GM18873 (cell line): ENCODE measurements at regions not wholly inside any gene's neighbourhood (a gene's known extent, or its start where the extent isn't known, plus 50 kb on each side); places are given as distances from the start of the nearest gene placed in this dataset.
"Not testable (repeated sequence)": the region's sequence is repeated elsewhere in the genome, so short reads cannot be mapped to it uniquely, and the experiment has no call there.

Source experiments
- ATAC-seq: cut with Tn5 transposase; IDR thresholded peaks from one replicate; pipeline ENCODE4 v1.9.1; 2021; ENCODE audit warnings: mild to moderate bottlenecking, moderate library complexity, moderate number of reproducible peaks; ENCODE audit not compliant: unreplicated experiment, low FRiP score

DNA sequence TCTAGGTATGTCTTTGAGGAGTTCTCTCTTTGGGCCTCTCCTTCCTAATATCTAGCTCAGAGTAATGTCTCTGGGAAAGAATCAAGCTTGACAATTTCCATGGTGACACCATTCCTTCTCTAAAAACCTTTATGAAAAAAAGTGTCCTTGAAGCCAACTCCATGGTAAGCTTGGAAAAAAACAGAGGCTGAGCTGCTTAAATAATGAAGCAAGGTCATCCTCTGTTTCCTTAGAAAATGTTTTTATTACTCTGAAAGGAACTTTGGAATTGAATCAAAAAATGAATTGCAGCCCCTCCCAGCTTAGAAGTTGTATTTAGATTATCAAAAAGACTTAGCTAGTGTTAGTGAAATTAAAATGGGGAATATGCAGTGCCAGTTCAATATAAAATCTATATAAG, 166.1 kb upstream of the KITLG start:
- ATAC-seq: no peak

DNA sequence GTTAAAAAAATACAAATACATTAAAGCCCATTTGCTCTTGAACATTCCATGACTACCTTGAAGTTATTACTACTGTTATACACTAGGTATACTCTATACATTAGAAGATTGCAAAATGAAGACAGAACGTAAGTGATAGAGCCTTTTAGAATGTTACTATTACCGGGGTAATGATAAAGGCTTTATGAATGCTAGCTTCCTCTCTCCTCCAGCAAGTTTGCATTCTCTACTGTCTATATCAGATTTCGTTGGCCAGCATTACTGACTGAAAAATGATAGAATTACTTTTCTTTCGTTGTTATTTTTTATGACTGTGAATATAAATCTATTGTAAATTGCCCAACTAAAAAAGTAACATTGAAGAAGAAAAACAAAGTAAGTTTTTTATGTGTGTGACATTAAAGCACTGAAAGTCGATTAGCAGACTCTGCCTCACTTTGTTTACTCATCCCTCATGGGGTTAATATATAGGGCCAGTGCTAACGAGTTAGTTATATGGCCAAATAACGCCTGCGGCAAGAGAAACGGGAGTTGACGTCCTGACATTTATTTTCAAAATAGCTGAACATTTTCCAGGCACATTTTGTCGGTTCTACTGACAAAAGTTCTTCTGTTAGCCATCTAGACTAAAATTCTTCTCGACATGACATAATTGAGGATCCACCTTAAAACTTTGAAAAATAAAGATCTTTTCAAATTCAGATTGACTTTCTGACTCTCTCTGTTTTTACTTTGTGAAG, 163.8 kb upstream of the KITLG start:
- ATAC-seq: no peak

DNA sequence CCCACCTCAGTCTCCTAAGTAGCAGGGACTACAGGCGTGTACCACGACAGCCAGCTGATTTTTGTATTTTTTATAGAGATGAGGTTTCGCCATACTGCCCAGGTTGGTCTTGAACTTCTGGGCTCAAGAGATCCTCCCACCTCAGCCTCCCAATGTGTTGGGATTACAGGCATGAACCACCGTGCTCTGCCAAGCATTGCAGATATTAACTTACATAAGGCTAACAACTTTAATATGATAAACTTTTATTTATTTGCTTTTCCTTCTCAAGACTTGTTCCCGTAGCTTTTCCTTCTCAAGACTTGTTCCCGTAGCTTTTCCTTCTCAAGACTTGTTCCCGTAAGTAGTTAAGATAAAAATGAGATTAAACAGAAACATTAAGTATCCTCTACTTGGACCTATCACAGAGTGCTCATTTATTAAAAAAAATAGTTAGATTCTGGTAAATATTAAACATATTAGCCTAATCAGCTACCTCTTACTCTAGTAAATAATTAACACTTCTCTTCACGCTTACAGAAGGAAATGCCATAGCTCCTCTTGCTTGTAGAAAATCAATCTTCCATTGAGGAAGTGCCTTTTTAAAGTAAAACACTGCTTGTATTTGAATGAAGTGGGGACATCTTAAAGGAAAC, 157.7 kb upstream of the KITLG start:
- no peak for ATAC-seq

DNA sequence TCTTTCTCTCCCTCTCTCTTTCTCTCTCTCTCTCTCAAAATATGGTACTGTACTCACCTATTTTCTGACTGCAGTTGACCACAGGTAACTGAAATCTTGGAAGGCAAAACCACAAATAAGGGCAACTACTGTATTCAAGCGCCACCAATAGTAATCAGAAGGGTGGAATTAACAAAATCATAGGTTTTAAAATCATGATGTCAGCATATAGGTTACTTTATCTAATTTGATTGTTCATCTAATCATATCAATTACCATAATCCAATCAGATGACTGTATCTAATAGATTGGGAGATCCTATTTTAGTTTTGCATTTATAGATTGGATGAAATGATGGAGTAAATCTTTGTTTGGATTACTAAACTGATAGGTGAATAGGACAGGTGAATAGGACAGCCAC, 155.8 kb upstream of the KITLG start:
- ATAC-seq: no peak

DNA sequence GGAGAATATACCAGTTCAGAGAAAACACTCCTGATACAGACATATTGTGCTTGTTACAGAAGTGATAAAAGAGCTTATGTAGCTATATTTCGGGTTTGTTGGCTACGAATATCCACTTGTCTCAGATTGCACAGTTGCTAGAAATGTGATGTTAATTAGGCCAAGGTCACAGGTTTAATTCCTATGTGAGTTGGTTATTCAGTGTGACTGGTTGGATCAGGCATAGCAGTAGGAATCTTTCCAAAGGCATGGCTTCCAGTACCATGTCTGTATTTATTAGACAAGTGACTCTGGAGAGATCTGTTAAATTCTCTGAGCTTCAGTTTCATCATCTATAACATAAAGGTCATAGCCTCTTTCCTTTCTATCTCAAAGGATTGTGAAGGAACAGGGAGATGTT, 152.7 kb upstream of the KITLG start:
- ATAC-seq: no peak

DNA sequence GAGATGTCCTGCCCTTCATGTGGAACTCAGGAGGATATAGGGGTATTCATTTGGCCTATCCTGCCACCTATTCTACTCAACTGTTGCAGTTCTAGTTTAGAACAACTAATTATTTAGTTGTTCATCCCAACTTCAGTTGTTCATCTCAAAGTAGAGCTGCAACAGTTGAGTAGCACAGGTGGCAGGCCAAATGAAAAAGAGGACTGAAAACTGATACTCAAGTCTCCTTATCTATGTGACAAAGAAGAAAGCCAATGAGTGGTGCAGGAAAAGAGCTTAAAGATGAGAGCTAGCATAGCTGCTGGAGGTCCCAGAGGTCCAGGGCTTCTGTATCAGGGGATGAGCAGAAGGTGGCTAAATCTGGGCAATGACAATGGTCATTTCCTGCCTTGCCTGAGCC, 148.9 kb upstream of the KITLG start:
- no peak for ATAC-seq

DNA sequence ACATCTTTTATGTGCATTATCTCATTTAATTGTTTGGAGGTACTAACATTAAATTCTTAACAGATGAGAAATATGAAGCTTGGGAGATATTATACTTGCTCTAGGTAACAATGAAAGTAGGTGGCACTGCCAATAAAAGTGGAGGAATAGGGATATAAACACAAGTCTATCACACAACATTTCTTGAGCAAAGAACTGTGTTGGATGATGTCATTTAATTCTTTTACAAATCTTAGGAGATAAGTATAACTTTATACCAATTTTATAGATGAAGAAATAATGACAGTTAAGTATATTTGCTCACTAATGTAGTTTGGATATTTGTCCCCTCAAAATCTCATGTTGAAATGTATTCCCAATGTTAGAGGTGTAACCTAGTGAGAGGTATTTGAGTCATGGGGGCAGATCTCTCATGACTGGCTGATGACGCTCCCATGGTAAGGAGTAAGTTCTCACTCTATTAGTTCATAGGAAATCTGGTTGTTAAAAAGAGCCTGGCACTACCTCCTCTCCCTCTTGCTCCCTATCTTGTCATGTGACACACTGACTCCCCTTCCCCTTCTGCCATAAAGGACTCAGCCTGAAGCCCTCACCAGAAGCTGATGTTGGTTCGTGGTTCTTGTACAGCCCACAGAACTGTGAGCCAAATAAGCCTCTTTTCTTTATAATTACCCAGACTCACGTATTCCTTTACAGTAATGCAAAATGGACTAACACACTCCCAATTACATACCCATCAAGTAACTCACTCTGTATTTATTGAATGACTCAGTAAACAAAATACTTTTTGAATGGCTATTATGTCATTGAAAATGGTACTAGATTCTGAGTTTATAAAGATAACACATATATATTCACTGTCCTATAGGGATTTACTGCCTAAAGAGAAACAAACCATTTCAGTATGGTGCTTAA, 146.8 kb upstream of the KITLG start:
- ATAC-seq: no peak

DNA sequence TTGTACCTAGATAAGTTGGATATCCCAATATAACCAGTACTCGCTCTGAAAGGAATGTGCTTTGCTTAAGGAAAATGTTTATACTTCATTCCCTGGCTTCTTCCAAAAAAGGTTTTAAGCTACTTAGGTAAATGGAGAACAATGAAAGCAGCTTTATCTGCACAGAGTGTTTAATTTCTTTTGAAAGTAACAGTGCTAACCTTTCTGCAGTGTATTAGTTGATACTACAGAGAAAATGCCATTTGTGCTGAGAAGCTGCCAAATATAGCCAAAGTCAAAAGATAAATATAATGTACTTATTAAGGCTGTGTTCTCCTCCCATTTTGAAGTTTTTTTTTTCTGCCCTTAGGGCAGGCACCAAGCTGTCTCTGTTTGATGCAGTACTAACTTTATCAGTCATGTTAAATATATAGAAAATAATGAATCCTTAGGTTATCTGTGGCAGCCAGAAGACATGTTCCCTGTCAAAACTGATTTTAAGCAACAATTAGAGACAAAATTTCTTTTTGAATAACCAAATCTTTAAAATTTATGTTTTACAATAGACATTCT, 145.4 kb upstream of the KITLG start:
- ATAC-seq: no peak

DNA sequence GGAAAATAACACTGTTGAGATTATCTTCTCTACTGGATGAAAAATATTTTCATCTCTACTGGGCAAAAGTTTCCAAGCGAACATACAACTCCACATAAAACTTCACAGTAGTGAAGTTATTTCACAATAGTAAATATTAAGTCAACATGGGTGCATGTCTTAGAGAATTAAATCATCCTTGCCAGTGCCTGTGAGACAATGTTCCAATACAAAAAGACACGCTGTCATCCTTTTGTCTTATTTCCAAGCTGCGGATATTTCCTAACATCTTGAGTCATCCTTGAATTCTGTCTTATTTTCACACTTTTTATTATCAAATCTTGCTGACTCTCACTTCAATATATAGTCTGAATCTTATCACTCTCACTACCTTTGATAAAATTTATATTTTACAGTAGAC, 142.9 kb upstream of the KITLG start:
- ATAC-seq: no peak

DNA sequence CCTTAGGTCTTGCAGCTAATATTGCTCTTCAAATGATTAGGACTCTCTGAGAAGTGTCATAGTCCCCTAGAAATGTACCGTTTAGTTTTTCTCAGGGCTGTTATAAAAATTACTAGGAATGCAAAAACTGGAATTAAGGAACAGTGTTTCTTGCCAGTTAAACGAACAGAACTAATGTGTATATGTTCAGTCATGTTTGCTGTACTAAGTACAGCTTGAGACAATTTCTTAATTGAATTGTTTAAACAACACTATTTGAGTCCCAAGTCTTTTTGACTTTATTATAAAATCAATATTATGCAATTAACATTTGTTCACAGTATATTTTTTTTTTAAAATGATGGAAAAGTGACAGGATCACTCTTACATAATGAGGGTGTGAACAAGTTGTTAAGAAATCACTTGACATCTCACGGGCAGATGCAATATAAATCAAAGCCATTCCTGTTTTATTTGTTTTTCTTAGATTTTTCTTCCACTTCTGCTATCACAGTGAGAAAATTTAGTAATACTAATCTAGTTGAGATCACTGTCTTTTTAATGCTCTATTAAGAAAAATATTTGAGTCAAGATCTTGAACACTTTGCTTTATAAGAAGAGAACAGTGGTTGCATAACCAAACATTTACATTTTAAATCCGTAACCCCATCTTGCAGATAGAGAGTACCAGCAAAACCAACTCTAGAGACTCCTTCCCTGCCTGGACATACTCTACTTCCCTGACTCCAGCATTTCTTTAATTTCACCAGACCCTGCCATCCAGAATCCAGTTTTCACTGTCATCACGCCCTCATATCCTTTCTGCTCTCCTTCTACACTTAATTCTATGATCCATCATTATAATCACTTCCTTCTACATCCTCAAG, 140.7 kb upstream of the KITLG start:
- ATAC-seq: no peak

DNA sequence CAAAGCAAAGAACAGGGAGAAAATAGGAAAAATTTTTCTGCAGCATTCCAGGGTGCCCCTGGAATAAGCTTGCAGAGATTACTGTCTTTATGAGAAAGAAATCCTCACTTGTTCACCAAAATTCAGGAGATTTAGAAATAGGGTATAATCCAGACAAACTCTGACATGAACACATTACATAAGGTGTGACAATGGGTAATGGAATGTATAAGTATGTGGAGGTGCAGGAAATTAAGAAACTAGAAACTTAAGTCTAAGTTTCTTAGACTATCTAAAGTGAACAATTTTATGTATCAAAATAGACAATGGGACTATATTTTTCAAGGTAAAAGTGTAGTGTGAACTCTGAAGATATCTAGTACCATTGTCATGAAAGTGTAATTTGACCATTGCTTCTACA, 140.0 kb upstream of the KITLG start:
- no peak for ATAC-seq

DNA sequence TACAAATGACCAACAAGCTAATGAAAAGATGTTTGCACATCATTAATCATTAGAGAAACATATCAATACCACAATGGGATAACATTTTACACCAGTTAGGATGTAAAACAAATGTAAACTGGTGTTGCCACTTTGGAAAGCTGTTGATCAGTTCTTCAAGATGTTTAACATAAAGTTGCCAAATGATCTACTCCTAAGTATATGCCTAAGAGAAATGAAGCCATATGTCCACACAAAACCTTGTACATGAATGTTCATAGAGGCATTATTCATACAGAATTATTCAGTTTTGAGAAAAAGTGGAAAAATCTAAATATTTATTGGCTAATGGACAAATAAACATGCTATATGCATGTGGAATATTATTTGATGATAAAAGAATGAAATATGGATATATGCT, 136.9 kb upstream of the KITLG start:
- ATAC-seq: no peak

DNA sequence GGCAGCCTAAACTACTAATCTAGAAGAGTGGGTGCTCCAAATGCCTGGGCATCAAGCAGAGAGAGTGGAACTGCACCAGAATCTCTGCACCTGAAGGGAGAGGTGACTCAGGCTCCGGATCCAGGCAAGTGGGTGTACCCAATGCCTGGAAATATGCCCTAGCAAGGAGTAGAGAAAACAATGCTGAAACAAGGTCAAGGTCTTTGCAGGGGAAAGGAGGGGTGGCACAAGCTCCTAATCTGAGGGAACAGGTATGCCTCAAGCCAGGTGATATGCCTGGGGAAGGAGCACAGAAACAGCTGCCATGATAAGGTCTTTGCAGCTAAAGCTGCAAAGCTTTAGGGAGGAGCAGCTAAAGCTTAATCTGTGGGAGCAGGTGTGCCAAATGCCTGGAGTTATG, 136.0 kb upstream of the KITLG start:
- no peak for ATAC-seq

DNA sequence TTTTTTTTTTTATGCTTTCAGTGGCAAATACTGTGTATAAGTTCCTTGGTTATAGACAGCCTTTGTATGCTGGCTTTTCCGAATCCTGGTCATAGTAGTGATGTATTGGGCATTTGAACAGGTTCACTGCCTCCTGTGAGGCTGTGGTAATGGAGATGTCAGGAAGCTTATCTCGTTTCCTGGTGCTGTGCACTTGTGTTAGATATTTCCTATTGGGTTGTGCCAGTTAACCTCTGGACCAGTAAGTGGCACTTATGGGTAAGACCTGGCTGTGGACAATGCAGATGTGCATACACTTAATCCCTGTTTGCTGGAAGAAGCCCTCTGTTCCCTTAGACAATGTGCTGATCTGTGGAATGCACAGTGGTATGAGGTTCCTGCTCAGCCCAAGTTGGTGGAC, 135.4 kb upstream of the KITLG start:
- ATAC-seq: no peak

DNA sequence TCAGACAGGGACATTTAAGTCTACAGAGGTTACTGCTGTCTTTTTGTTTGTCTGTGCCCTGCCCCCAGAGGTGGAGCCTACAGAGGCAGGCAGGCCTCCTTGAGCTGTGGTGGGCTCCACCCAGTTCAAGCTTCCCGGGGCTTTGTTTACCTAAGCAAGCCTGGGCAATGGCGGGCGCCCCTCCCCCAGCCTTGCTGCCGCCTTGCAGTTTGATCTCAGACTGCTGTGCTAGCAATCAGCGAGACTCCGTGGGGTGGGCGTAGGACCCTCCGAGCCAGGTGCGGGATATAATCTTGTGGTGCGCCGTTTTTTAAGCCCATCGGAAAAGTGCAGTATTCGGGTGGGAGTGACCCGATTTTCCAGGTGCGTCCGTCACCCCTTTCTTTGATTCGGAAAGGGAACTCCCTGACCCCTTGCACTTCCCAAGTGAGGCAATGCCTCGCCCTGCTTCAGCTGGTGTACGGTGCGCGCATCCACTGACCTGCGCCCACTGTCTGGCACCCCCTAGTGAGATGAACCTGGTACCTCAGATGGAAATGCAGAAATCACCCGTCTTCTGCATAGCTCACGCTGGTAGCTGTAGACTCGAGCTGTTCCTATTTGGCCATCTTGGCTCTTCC, 134.1 kb upstream of the KITLG start:
- ATAC-seq: not testable (repeated sequence)

DNA sequence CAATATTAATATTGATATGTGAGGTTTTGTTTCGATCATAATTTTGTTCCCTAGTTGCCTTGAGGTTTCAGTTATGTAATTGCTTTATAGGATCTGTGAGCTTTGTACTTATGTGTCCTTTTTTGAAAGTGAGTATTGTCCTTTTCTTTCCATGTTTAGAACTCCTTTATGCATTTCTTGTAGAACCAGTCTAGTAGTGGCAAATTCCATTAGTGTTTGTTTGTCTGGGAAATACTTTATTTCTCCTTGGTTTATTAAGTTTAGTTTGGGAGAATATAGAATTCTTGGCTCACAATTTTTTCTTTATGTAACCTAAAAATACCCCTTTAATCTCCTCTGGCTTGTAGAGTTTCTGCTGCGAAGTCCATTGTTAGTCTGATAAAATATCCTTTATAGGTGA, 127.5 kb upstream of the KITLG start:
- ATAC-seq: no peak

DNA sequence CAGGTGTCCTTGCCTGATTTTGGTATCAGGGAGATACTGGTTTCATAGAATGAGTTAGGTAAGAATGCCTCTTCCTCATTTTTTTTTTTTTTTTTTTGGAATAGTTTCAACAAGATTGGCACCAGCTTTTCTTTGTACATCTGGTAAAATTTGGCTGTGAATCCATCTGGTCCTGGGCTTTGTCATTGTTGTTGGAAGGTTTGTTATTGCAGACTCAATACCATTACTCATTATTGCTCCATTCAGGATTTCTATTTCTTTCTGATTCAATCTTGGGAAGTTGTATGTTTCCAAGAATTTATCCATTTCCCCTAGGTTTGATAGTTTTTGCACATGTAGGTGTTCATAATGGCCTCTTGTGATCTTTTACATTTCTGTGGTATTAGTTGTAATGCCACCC, 126.0 kb upstream of the KITLG start:
- ATAC-seq: no peak

DNA sequence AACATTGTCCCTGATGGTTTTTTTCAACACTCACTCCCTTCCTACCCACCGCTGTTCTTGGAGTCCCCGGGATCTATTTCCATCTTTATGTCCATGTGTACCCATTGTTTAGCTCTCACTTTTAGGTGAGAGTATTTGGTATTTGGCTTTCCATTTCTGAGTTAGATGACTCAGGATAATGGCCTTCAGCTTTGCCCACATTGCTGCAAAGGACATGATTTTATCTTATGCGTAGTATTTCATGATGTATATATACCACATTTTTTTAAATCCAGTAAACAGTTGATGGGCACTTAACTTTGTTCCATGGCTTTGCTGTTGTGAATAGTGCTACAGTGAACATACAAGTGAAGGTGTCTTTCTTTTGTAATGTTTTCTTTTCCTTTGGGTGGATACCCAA, 123.5 kb upstream of the KITLG start:
- no peak for ATAC-seq

DNA sequence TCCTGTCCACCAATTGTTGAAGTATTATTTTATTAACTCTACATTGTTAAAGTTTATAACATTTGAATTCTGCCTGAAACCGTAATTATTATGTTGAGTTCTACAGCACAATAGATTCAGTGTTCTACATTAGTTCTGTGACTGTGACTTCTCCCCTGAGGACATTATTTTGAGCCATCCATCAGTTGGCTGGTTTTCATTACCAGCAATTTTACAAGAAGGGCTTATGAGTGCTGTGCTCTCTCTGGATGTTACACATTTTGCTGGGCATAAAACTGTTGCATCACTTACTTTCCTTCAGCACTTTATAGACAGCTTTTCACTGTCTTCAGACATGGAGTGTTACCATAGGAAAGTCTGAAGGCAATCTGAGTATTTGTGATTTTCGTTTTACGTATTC, 118.2 kb upstream of the KITLG start:
- no peak for ATAC-seq
